AG04450 (cell line): ENCODE measurements at regions not wholly inside any gene's neighbourhood (a gene's known extent, or its start where the extent isn't known, plus 50 kb on each side); places are given as distances from the start of the nearest gene placed in this dataset.
A peak's percentile ranks its signal among the peaks of the same experiment; 100 is the strongest.

Source experiments
- CTCF ChIA-PET: fragments of 300-600, 350-600 bp; formaldehyde crosslinking; extraction: SDS; loops from one replicate; lab custom pipeline; 2022; ENCODE audit warnings: antibody characterized with exemption, inconsistent platforms; lab: Charles Lee
- POLR2A ChIA-PET: fragments of 350-600 bp; formaldehyde crosslinking; extraction: SDS; loops from one replicate; lab custom pipeline; 2021; ENCODE audit warnings: antibody characterized with exemption, inconsistent platforms; lab: Yijun Ruan, JAX
- DNase-seq: peaks from one replicate; pipeline ENCODE4 v3.0.0-alpha.2; 2011; ENCODE audit warnings: low read depth, low spot score
- H3K27ac ChIP-seq: one replicate; pipeline ENCODE4 v1.5.1; 2012; ENCODE audit warnings: low read depth, low read length, control low read depth
- H3K27me3 ChIP-seq: one replicate; pipeline ENCODE4 v1.6.0; 2012; ENCODE audit warnings: low read length; ENCODE audit not compliant: control insufficient read depth, insufficient read depth
- H3K4me3 ChIP-seq: 2 replicates; pipeline ENCODE4 v1.5.1; 2011; ENCODE audit warnings: mild to moderate bottlenecking, low read depth, low read length, control low read depth
- H3K9me3 ChIP-seq: 2 replicates; pipeline ENCODE4 v1.5.1; 2012; ENCODE audit warnings: low read length; ENCODE audit not compliant: control insufficient read depth, insufficient read depth
- TF ChIP-seq, protein P1 (sequence below): IDR thresholded peaks from 2 replicates; pipeline ENCODE4 v1.5.1; 2011; ENCODE audit warnings: low read depth, low read length, control low read depth, inconsistent platforms

DNA sequence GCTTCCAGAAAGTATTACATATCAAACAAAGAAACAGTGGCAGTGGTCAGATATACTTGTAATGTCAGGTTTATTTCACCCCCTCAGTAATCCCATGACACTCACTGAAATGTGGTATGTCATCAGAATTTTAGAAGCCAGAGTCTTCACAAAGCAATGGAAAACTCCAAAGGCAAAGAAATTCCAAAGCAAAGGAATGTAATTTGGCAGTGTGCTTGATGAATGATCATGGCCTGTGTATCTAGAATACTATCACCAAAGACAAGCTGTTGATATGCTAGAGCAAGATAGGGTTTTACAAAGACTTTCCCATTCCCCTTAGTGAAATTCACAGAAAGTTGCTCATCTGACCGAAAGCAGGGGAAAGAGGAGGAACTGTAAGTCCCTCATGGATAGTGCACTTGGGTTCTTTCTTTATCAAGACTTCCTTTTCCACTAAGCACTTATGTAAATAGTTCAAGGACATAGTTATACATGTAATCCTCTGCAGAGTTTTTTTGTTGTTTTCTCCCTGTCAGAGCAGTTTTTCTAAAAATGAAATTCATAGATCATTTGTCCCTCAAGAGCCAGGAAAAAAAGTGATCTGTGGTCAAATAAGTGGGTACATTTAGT is 243.4 kb downstream of the NHLRC3 start:
- ChIA-PET CTCF (no interaction called here), POLR2A (interaction anchor here (0.5 kb wide), 1 partner anchor 170 kb away, joined by 3 read pairs; no protein-coding TSS in a partner anchor)
- TF ChIP-seq, protein P1, sequence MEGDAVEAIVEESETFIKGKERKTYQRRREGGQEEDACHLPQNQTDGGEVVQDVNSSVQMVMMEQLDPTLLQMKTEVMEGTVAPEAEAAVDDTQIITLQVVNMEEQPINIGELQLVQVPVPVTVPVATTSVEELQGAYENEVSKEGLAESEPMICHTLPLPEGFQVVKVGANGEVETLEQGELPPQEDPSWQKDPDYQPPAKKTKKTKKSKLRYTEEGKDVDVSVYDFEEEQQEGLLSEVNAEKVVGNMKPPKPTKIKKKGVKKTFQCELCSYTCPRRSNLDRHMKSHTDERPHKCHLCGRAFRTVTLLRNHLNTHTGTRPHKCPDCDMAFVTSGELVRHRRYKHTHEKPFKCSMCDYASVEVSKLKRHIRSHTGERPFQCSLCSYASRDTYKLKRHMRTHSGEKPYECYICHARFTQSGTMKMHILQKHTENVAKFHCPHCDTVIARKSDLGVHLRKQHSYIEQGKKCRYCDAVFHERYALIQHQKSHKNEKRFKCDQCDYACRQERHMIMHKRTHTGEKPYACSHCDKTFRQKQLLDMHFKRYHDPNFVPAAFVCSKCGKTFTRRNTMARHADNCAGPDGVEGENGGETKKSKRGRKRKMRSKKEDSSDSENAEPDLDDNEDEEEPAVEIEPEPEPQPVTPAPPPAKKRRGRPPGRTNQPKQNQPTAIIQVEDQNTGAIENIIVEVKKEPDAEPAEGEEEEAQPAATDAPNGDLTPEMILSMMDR = no peak
- Histone ChIP-seq H3K4me3 (no peak overlapping the region), H3K27me3 (no peaks in the 10 kb centered on the region), H3K9me3 (no peaks in the 10 kb centered on the region), H3K27ac (no peak overlapping the region)
- DNase-seq = no peak

DNA sequence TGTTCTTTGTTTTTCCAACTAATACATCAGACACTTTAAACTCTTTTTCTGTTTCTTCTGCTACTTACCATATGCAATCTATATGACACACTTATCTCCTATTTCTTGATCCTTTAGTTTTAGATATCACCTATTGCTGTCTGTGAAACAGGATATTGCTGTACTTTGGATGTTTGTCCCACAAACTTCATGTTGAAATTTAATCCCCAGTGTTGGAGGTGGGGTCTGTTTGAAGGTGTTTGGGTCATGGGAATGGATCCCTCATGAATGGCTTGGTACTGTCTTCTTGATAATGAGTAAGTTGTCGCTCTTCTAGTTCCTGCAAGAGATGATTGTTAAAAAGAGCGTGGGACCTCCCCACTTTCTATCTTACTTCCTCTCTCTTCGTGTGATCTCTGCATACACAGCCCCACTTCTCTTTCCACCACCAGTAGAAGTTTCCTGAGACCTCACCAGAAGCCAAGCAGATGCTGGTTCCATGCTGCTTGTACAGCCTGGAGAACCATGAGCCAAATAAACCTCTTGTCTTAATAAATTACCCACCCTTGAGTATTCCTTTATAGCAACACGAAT is 244.2 kb downstream of the NHLRC3 start:
- no peak for DNase-seq
- ChIA-PET POLR2A (no interaction called here), CTCF (interaction anchor here (2.1 kb wide), 1 partner anchor 330 kb away, joined by 7 read pairs; no protein-coding TSS in a partner anchor)
- TF ChIP-seq, protein P1 = no peak
- Histone ChIP-seq H3K4me3 (no peak overlapping the region), H3K27ac (no peak overlapping the region), H3K27me3 (no peaks in the 10 kb centered on the region), H3K9me3 (no peaks in the 10 kb centered on the region)

DNA sequence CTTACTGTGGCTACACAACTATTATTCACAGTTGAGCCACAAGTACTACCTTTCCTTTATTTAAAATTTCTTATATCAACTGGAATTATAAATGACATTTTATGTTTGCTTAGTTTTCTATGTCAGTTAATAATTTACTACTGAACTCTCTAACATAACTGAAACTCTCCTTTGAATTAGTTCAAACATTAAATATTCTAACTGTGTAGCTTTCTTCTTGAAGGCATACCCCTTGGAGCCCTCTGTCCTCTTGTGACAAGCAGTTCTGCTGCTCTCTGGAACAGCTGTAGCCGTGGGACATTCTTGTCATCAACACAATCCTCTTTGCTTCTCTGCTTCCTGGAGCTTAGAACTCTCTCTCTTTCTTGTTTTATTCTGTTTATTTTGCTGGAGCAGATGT is 244.8 kb downstream of the NHLRC3 start:
- Histone ChIP-seq H3K27me3 (no peaks in the 10 kb centered on the region), H3K27ac (no peak overlapping the region), H3K9me3 (no peaks in the 10 kb centered on the region), H3K4me3 (no peak overlapping the region)
- ChIA-PET CTCF (interaction anchor here (2.1 to 2.6 kb wide), 2 partner anchors 329 to 333 kb away, joined by 7 to 11 read pairs; no protein-coding TSS in a partner anchor), POLR2A (no interaction called here)
- no peak for DNase-seq
- TF ChIP-seq, protein P1 = no peak

DNA sequence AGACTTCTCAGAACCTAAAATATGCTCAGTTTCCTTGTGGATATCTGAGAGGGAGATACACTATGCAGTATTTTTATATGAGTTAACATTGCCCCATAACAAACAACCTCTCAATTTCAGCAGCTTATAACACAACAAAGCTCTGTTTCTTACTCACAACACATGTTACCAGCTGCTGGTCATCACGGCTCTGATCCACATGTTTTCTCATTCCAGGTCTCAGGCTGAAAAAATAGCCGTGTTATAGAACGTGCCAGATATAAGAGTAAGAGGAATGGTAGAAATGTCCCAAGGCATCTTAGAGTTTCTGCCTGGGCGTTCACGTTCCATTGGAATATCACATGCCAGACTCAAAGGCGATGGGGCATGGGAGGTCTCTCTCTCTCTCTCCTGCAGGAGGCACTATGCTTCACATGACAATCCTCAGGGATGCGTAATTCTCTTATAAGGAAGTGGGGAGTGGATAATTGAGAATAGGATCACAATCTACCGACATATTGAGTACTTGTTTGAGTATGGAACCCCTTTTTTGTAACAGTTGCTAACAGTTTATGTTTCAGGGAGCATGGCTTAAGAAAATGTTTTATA is 246.6 kb downstream of the NHLRC3 start:
- POLR2A ChIA-PET = no interaction called here
- CTCF ChIA-PET = interaction anchor here (1.0 to 2.6 kb wide), 3 partner anchors 141 to 331 kb away, joined by 4 to 11 read pairs (median 7); no protein-coding TSS in a partner anchor
- Histone ChIP-seq H3K27ac (no peak overlapping the region), H3K4me3 (no peak overlapping the region), H3K27me3 (no peaks in the 10 kb centered on the region), H3K9me3 (no peaks in the 10 kb centered on the region)
- TF ChIP-seq, protein P1 = peak; percentile 26; the same call in 1 of the 2 replicates
- no peak for DNase-seq
